GM18508 (cell line): ENCODE measurements at regions not wholly inside any gene's neighbourhood (a gene's known extent, or its start where the extent isn't known, plus 50 kb on each side); places are given as distances from the start of the nearest gene placed in this dataset.
"Not testable (repeated sequence)": the region's sequence is repeated elsewhere in the genome, so short reads cannot be mapped to it uniquely, and the experiment has no call there.

Source experiments
- ATAC-seq: cut with Tn5 transposase; IDR thresholded peaks from one replicate; pipeline ENCODE4 v1.9.1; 2021; ENCODE audit warnings: moderate number of reproducible peaks; ENCODE audit not compliant: insufficient read depth, unreplicated experiment

- ATAC-seq = no peak
These were observed 121.5 kb upstream of the PDE1A start for GRCh38 chr2:182548031-182548950.

- ATAC-seq = no peak
These were observed 123.4 kb upstream of the PDE1A start for GRCh38 chr2:182550234-182550633.

- not testable (repeated sequence) for ATAC-seq
These were observed 125.4 kb upstream of the PDE1A start for GRCh38 chr2:182552232-182552631.

- not testable (repeated sequence) for ATAC-seq
These were observed 125.9 kb upstream of the PDE1A start for GRCh38 chr2:182552785-182553184.

- peak; percentile 100 for ATAC-seq
These were observed 126.6 kb upstream of the PDE1A start for GRCh38 chr2:182553483-182553882.

- ATAC-seq = no peak
These were observed 128.1 kb upstream of the PDE1A start for GRCh38 chr2:182554950-182555349.

GRCh38 chr2:182558564-182558963, 131.7 kb upstream of the PDE1A start:
- no peak for ATAC-seq

- ATAC-seq = no peak
These were observed 132.8 kb upstream of the PDE1A start for GRCh38 chr2:182559623-182560022.

GRCh38 chr2:182565911-182566567, 139.2 kb upstream of the PDE1A start:
- ATAC-seq = no peak

- ATAC-seq = no peak
These were observed 142.5 kb upstream of the DNAJC10 start for GRCh38 chr2:182573553-182573952.

GRCh38 chr2:182577816-182578215, 138.2 kb upstream of the DNAJC10 start:
- ATAC-seq = no peak

- no peak for ATAC-seq
These were observed 134.7 kb upstream of the DNAJC10 start for GRCh38 chr2:182581196-182581935.

- ATAC-seq = no peak
These were observed 131.6 kb upstream of the DNAJC10 start for GRCh38 chr2:182584462-182584861.

- no peak for ATAC-seq
These were observed 131.1 kb upstream of the DNAJC10 start for GRCh38 chr2:182585001-182585400.

- no peak for ATAC-seq
These were observed 130.6 kb upstream of the DNAJC10 start for GRCh38 chr2:182585430-182585829.

- ATAC-seq = no peak
These were observed 129.6 kb upstream of the DNAJC10 start for GRCh38 chr2:182586426-182586825.

- no peak for ATAC-seq
These were observed 128.2 kb upstream of the DNAJC10 start for GRCh38 chr2:182587831-182588230.

GRCh38 chr2:182589121-182589520, 126.9 kb upstream of the DNAJC10 start:
- no peak for ATAC-seq

- no peak for ATAC-seq
These were observed 124.3 kb upstream of the DNAJC10 start for GRCh38 chr2:182591774-182592173.

GRCh38 chr2:182592691-182593393, 123.2 kb upstream of the DNAJC10 start:
- no peak for ATAC-seq
